A673 (cell line): ENCODE measurements at regions not wholly inside any gene's neighbourhood (a gene's known extent, or its start where the extent isn't known, plus 50 kb on each side); places are given as distances from the start of the nearest gene placed in this dataset.

Source experiments
- BruUV-seq: library from RNA; stranded (reverse); fragments of 400-500 nt; replicated peaks from 2 replicates; lab custom pipeline; 2021; lab: Mats Ljungman, UMichigan
- CTCF ChIA-PET: fragments of 300-600 bp; sonication (Branson Sonifier 250); formaldehyde crosslinking; loops from one replicate; lab custom pipeline; 2022; ENCODE audit warnings: antibody characterized with exemption; lab: Charles Lee
- POLR2A ChIA-PET: fragments of 300-600 bp; sonication (Branson Sonifier 250); formaldehyde crosslinking; loops from one replicate; lab custom pipeline; 2022; ENCODE audit warnings: antibody characterized with exemption; ENCODE audit not compliant: low non-redundant PET; lab: Charles Lee
- DNase-seq: peaks from one replicate; pipeline ENCODE4 v3.0.0-alpha.2; 2015; ENCODE audit warnings: low spot score
- H3K27ac ChIP-seq: fragments of 200-600 bp; sonication (generic); 2 replicates; pipeline ENCODE4 v1.5.1; 2016; ENCODE audit warnings: mixed run types, low read depth, mild to moderate bottlenecking, mixed read lengths, antibody characterized with exemption, low read length; ENCODE audit not compliant: poor library complexity, severe bottlenecking
- H3K27me3 ChIP-seq: fragments of 200-600 bp; sonication (generic); replicated peaks from 2 replicates; pipeline ENCODE4 v1.6.1; 2017; ENCODE audit warnings: mixed run types, low read depth, mild to moderate bottlenecking, mixed read lengths, antibody characterized with exemption, low read length; ENCODE audit not compliant: insufficient read depth, poor library complexity
- H3K36me3 ChIP-seq: fragments of 200-600 bp; sonication (generic); 2 replicates; pipeline ENCODE4 v1.6.1; 2016; ENCODE audit warnings: mixed run types, mild to moderate bottlenecking, mixed read lengths, antibody characterized with exemption, low read length; ENCODE audit not compliant: insufficient read depth, poor library complexity, severe bottlenecking
- H3K4me1 ChIP-seq: fragments of 200-600 bp; sonication (generic); 2 replicates; pipeline ENCODE4 v1.6.1; 2017; ENCODE audit warnings: mixed run types, mild to moderate bottlenecking, mixed read lengths, antibody characterized with exemption, low read length; ENCODE audit not compliant: insufficient read depth, poor library complexity, severe bottlenecking
- H3K4me3 ChIP-seq: fragments of 200-600 bp; sonication (generic); 2 replicates; pipeline ENCODE4 v1.5.1; 2016; ENCODE audit warnings: low read depth, mixed run types, mild to moderate bottlenecking, mixed read lengths, low read length; ENCODE audit not compliant: poor library complexity, severe bottlenecking
- H3K9me3 ChIP-seq: fragments of 200-600 bp; sonication (generic); 2 replicates; pipeline ENCODE4 v1.6.1; 2016; ENCODE audit warnings: mixed run types, low read depth, mild to moderate bottlenecking, mixed read lengths, antibody characterized with exemption, low read length; ENCODE audit not compliant: poor library complexity, severe bottlenecking
- EZH2 ChIP-seq: fragments of 200-600 bp; sonication (generic); IDR thresholded peaks from 2 replicates; pipeline ENCODE4 v1.6.1; 2017; ENCODE audit warnings: borderline replicate concordance, low read depth, mild to moderate bottlenecking, mixed read lengths, antibody characterized with exemption, low read length; ENCODE audit not compliant: poor library complexity, severe bottlenecking
- intact Hi-C: fragments of 100-400 bp; cut with micrococcal nuclease; formaldehyde crosslinking; loops from one replicate; pipeline ENCODE4 v1.10.0; 2022; ENCODE audit not compliant: unreplicated experiment
- TF ChIP-seq, protein P1 (sequence below): fragments of 300-800, 200-600 bp; sonication (generic); conservative IDR thresholded peaks from 2 replicates; pipeline ENCODE4 v1.5.1; 2017; ENCODE audit warnings: low read depth, mild to moderate bottlenecking, antibody characterized with exemption, low read length, moderate library complexity, mixed read lengths

DNA sequence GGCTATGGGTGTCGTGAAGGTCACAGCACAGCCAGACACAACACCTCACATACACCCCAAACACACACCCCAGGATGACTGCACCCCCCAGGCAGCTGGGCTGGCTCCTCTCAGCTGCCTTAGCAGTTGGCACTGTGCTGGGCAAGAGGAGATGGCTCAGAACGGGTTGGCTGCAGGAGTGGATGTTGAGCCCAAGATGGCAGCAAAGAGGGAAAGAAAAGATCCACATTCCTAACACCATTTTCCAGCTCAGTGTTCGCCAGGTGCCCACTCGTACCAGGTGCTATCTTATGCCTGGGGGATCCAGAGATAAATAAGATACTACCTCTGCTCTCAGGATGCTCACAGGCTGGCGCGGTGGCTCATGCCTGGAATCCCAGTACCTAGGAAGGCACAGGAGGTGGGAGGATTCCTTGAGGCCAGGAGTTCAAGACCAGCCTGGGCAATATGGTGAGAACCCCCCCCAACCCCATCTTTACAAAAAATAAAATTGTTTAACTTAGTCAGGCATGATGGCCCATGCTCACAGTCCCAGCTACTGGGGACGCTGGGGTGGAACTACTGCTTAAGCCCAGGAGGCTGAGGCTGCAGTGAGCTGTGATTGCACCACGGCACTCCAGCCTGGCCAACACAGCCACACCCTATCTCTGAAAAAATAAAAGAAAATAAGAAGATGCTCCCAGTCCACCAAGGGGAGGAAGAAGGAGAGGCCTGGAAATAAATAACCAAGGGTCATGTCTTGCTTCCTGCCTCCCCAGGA, 89.7 kb upstream of the ZNF507 start:
- no TSS peak for BruUV-seq
- Histone ChIP-seq H3K27ac (no peak overlapping the region), H3K4me1 (no peaks in the 10 kb centered on the region), H3K4me3 (no peak overlapping the region), H3K9me3 (no peaks in the 10 kb centered on the region), H3K36me3 (no peaks in the 10 kb centered on the region), H3K27me3 (no peaks in the 10 kb centered on the region)
- no peak for DNase-seq
- TF ChIP-seq EZH2, result no peak
- TF ChIP-seq, protein P1, sequence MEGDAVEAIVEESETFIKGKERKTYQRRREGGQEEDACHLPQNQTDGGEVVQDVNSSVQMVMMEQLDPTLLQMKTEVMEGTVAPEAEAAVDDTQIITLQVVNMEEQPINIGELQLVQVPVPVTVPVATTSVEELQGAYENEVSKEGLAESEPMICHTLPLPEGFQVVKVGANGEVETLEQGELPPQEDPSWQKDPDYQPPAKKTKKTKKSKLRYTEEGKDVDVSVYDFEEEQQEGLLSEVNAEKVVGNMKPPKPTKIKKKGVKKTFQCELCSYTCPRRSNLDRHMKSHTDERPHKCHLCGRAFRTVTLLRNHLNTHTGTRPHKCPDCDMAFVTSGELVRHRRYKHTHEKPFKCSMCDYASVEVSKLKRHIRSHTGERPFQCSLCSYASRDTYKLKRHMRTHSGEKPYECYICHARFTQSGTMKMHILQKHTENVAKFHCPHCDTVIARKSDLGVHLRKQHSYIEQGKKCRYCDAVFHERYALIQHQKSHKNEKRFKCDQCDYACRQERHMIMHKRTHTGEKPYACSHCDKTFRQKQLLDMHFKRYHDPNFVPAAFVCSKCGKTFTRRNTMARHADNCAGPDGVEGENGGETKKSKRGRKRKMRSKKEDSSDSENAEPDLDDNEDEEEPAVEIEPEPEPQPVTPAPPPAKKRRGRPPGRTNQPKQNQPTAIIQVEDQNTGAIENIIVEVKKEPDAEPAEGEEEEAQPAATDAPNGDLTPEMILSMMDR, result no peak
- CTCF ChIA-PET, result no interaction called here
- intact Hi-C loops, result no loop called here
- POLR2A ChIA-PET, result no interaction called here

DNA sequence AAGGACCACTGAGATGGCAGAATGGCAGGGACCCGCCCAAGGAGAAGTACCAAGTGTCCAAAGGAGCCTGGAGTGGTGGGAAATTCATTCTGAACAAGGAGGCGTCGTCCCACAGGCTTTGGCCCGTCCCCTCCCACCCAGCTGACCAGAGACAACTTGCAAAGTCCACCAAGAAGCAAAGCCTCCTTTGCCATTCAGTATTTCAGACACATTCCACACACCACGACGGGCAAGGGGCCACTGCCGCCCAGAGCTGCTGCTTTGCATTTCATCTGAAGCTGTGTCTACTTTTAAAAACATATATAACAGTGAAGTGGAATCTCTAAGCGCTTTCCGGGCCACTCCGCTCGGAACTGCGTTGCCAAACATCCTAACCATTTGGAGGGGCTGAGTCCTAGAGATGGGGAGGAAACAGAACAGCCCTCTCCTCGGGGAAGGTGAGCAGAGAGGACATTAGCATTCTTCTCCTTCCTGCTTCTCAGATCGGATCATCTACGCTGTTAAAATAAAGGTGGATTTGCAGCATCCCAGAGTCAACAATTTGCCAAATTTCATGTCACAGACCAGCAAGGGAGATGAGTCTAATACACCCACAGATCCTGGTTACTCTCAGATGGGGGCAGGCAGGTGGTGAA, 89.0 kb upstream of the ZNF507 start:
- POLR2A ChIA-PET, result no interaction called here
- Histone ChIP-seq H3K4me1 (no peaks in the 10 kb centered on the region), H3K4me3 (no peak overlapping the region), H3K27me3 (no peaks in the 10 kb centered on the region), H3K36me3 (no peaks in the 10 kb centered on the region), H3K9me3 (no peaks in the 10 kb centered on the region), H3K27ac (no peak overlapping the region)
- no peak for TF ChIP-seq EZH2
- TF ChIP-seq, protein P1, result no peak
- CTCF ChIA-PET, result no interaction called here
- BruUV-seq, result no TSS peak
- intact Hi-C loops, result no loop called here
- DNase-seq, result no peak

DNA sequence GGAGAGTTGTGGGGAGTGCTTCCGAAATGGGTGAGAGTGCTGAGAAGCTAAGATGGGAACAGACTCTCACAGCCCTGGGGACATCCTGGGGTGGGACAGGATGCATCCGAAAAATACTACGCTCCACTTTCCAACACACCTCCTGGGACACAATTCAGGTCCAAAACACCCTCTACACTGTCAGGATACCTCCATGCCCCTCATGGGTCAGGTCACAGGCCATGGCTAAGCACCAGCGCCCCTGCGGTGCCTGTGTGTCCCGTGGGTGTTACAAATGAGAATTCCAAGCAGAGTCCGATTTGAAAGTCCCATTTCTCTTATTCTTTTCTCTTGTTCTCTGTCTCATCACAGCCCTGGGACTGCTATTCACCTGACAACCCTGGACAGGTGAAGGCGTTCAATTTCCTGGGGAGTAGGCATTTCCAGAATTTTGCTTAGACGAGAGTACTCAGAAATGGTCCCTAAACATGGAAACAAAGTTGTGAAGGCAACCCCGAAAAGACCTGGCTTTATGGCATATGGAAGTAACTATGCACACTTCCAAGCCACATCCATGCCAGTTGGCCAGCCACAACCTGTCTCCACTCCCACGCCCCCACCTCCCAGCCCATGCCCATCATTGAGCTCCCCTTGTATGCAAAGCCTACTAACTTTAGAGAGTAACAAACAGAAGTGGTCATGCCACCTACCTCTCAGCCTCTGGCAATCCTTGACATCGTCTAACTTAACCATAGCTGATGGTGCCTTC, 87.9 kb upstream of the ZNF507 start:
- CTCF ChIA-PET, result no interaction called here
- POLR2A ChIA-PET, result no interaction called here
- no peaks in the 10 kb centered on the region for H3K4me1 ChIP-seq
- H3K27me3 ChIP-seq, result no peaks in the 10 kb centered on the region
- H3K36me3 ChIP-seq, result no peaks in the 10 kb centered on the region
- no peaks in the 10 kb centered on the region for H3K9me3 ChIP-seq
- no TSS peak for BruUV-seq
- DNase-seq, result no peak
- H3K27ac ChIP-seq, result no peak overlapping the region
- H3K4me3 ChIP-seq, result no peak overlapping the region
- TF ChIP-seq EZH2, result no peak
- TF ChIP-seq, protein P1, result no peak
- intact Hi-C loops, result no loop called here
